SK-N-SH (cell line): ENCODE measurements at regions not wholly inside any gene's neighbourhood (a gene's known extent, or its start where the extent isn't known, plus 50 kb on each side); places are given as distances from the start of the nearest gene placed in this dataset.

Experiments used
- CTCF ChIA-PET: fragments of 300-600, 350-600 bp; formaldehyde crosslinking; extraction: SDS; loops from one replicate; lab custom pipeline; 2021; lab: Yijun Ruan, JAX
- POLR2A ChIA-PET: fragments of 350-600 bp; sonication (Branson Sonifier 250); formaldehyde crosslinking; extraction: SDS; loops from one replicate; lab custom pipeline; 2020; ENCODE audit warnings: antibody characterized with exemption, inconsistent platforms; lab: Yijun Ruan, JAX
- DNase-seq: peaks from one replicate; pipeline ENCODE4 v3.0.0; 2012
- H2AFZ ChIP-seq: fragments of 200-600 bp; sonication (generic); 2 replicates; pipeline ENCODE4 v1.8.1; 2016; ENCODE audit warnings: antibody characterized with exemption, mild to moderate bottlenecking, low read depth
- H3F3A ChIP-seq: fragments of 200-600 bp; sonication (generic); replicated peaks from 2 replicates; pipeline ENCODE3; 2016; ENCODE audit warnings: antibody characterized with exemption, mild to moderate bottlenecking; ENCODE audit not compliant: insufficient read depth
- H3K27ac ChIP-seq, 2 experiments: fragments of 200-500 bp in 1 of 2; fragments of 200-600 bp in 1 of 2; sonication (Bioruptor generic) in 1 of 2; sonication (generic), shearing (Covaris generic) in 1 of 2; 2 replicates each; pipeline versions ENCODE4 v1.5.1 to v1.6.1; 2014 to 2016; ENCODE audit warnings: low read depth in 2 of 2, inconsistent platforms in 1 of 2, low read length in 1 of 2, mild to moderate bottlenecking in 1 of 2, mixed read lengths in 1 of 2
- H3K27me3 ChIP-seq: fragments of 200-600 bp; sonication (generic), shearing (Covaris generic); 2 replicates; pipeline ENCODE4 v1.6.1; 2016; ENCODE audit warnings: mixed run types; ENCODE audit not compliant: insufficient read depth
- H3K36me3 ChIP-seq, 2 experiments: fragments of 200-500 bp in 1 of 2; fragments of 200-600 bp in 1 of 2; sonication (Bioruptor generic) in 1 of 2; sonication (generic) in 1 of 2; replicated peaks in 1 of 2; 2 replicates each; pipeline versions ENCODE3 to v1.5.1; 2014 to 2016; ENCODE audit warnings: low read length in 1 of 2, mild to moderate bottlenecking in 1 of 2; ENCODE audit not compliant: insufficient read depth in 2 of 2, control insufficient read depth in 1 of 2
- H3K4me1 ChIP-seq, 2 experiments: fragments of 200-500 bp in 1 of 2; fragments of 200-600 bp in 1 of 2; sonication (Bioruptor generic) in 1 of 2; sonication (generic), shearing (Covaris generic) in 1 of 2; 2 replicates each; pipeline versions ENCODE4 v1.5.1 to v1.6.1; 2014 to 2016; ENCODE audit warnings: low read depth in 1 of 2, low read length in 1 of 2, mixed run types in 1 of 2; ENCODE audit not compliant: insufficient read depth in 2 of 2, control insufficient read depth in 1 of 2
- H3K4me2 ChIP-seq: fragments of 200-600 bp; sonication (generic), shearing (Covaris generic); 2 replicates; pipeline ENCODE4 v1.6.1; 2017; ENCODE audit warnings: mixed run types
- H3K4me3 ChIP-seq, 2 experiments: fragments of 200-500 bp in 1 of 2; fragments of 200-600 bp in 1 of 2; sonication (Bioruptor generic) in 1 of 2; sonication (generic), shearing (Covaris generic) in 1 of 2; 2 replicates each; pipeline versions ENCODE4 v1.5.1 to v1.8.1; 2014 to 2016; ENCODE audit warnings: low read depth in 2 of 2, inconsistent platforms in 1 of 2, low read length in 1 of 2, mild to moderate bottlenecking in 1 of 2, mixed read lengths in 1 of 2, moderate library complexity in 1 of 2
- H3K79me2 ChIP-seq: fragments of 200-600 bp; sonication (generic); 2 replicates; pipeline ENCODE4 v1.8.1; 2017; ENCODE audit warnings: mild to moderate bottlenecking; ENCODE audit not compliant: insufficient read depth
- H3K9ac ChIP-seq: fragments of 200-600 bp; sonication (generic); 2 replicates; pipeline ENCODE4 v1.6.1; 2017; ENCODE audit warnings: mixed run types
- H3K9me2 ChIP-seq: fragments of 200-600 bp; sonication (generic); 2 replicates; pipeline ENCODE4 v1.6.1; 2017; ENCODE audit warnings: mixed run types
- H3K9me3 ChIP-seq: fragments of 200-600 bp; sonication (generic); 2 replicates; pipeline ENCODE4 v1.6.1; 2017; ENCODE audit warnings: mixed run types, mild to moderate bottlenecking, moderate library complexity
- H4K20me1 ChIP-seq: fragments of 200-600 bp; sonication (generic); 2 replicates; pipeline ENCODE4 v1.6.1; 2017; ENCODE audit warnings: mild to moderate bottlenecking, mixed run types; ENCODE audit not compliant: insufficient read depth
- EP300 ChIP-seq, 2 experiments: IDR thresholded peaks; 2 replicates each; pipeline versions ENCODE4 v1.4.0 to v1.6.1; 2012; ENCODE audit warnings: borderline replicate concordance in 1 of 2, low read depth in 1 of 2, low read length in 1 of 2
- FOSL2 ChIP-seq: IDR thresholded peaks from 2 replicates; pipeline ENCODE4 v1.4.0; 2012; ENCODE audit warnings: low read depth, mild to moderate bottlenecking, moderate library complexity, borderline replicate concordance
- FOXM1 ChIP-seq: IDR thresholded peaks from 2 replicates; pipeline ENCODE4 v1.4.0; 2012; ENCODE audit warnings: low read depth, mild to moderate bottlenecking
- MEF2A ChIP-seq: IDR thresholded peaks from 2 replicates; pipeline ENCODE4 v1.4.0; 2012; ENCODE audit warnings: low read depth, borderline replicate concordance
- POLR2AphosphoS5 ChIP-seq: IDR thresholded peaks from 2 replicates; pipeline ENCODE4 v1.6.1; 2012; ENCODE audit warnings: low read depth, low read length
- RFX5 ChIP-seq: IDR thresholded peaks from 2 replicates; pipeline ENCODE4 v1.6.1; 2012; ENCODE audit warnings: mild to moderate bottlenecking, improper control_type of control experiment, low read length
- SIN3A ChIP-seq: IDR thresholded peaks from 2 replicates; pipeline ENCODE4 v1.6.1; 2012; ENCODE audit warnings: low read depth, mild to moderate bottlenecking, low read length, moderate library complexity, borderline replicate concordance
- TAF1 ChIP-seq: IDR thresholded peaks from 2 replicates; pipeline ENCODE4 v1.6.1; 2012; ENCODE audit warnings: low read depth, mild to moderate bottlenecking, low read length, moderate library complexity, borderline replicate concordance
- TEAD4 ChIP-seq: IDR thresholded peaks from 2 replicates; pipeline ENCODE4 v1.4.0; 2012; ENCODE audit warnings: mild to moderate bottlenecking, borderline replicate concordance; ENCODE audit not compliant: insufficient read depth
- YY1 ChIP-seq: IDR thresholded peaks from 2 replicates; pipeline ENCODE4 v1.4.0; 2012; ENCODE audit warnings: low read depth, mild to moderate bottlenecking
- WGBS: methylation state at CpG from one replicate; pipeline ENCODE4 v1.1.6; 2017; ENCODE audit warnings: low lambda C conversion rate; 5-methylcytosine and 5-hydroxymethylcytosine counted together
- TF ChIP-seq, protein P1 (sequence below): IDR thresholded peaks from 2 replicates; pipeline ENCODE4 v1.4.0; 2012; ENCODE audit warnings: low read depth, borderline replicate concordance
- TF ChIP-seq, protein P2 (sequence below): fragments of 150-350 bp; IDR thresholded peaks from 2 replicates; pipeline ENCODE4 v1.6.1; 2016; ENCODE audit warnings: mild to moderate bottlenecking, low read depth, low read length
- TF ChIP-seq, protein P3 (sequence below): fragments of 200-600 bp; sonication (generic); IDR thresholded peaks from 2 replicates; pipeline ENCODE4 v1.6.1; 2017; ENCODE audit warnings: antibody characterized with exemption, mild to moderate bottlenecking, moderate library complexity
- TF ChIP-seq, protein P4 (sequence below): IDR thresholded peaks from 2 replicates; pipeline ENCODE4; 2012
- TF ChIP-seq, protein P5 (sequence below): IDR thresholded peaks from 2 replicates; pipeline ENCODE4 v1.4.0; 2012; ENCODE audit warnings: low read depth, borderline replicate concordance
- TF ChIP-seq, protein P6 (sequence below): fragments of 150-350 bp; IDR thresholded peaks from 2 replicates; pipeline ENCODE4 v1.6.1; 2017; ENCODE audit warnings: antibody characterized with exemption, low read length, low read depth, borderline replicate concordance

DNA sequence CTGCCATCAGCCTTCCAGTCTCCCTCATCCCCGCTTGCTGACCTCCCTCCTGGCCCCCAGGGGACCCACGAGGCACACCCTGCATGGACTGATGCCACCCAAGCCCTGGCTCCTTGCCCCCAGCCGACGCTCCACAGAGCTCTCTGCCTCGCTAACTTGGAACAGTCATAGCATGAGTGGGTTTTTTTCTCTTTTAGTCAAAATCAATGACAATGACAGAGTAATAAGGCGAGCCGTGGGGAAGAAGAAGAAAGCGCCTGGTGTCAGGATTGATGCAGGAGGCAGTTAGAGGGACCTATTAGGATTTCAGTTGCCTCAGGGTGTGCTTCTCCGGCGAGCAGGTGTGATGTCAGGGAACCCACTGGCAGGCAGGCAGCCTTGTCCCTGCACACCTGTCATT, 176.3 kb upstream of the TNRC6C start:
- peaks cover 17 to 50% of the 10 kb centered on the region in 2 experiments for H3K4me1 ChIP-seq
- H3K9ac ChIP-seq = no peak overlapping the region
- no peak overlapping the region for H3K4me3 ChIP-seq
- no peaks in the 10 kb centered on the region for H3K36me3 ChIP-seq
- no peaks in the 10 kb centered on the region for H4K20me1 ChIP-seq
- ChIA-PET CTCF (interaction anchor here (0.6 to 1.0 kb wide), 2 partner anchors 94 to 177 kb away, joined by 3 to 4 read pairs; no protein-coding TSS in a partner anchor), POLR2A (interaction anchor here (1.4 kb wide), 1 partner anchor 176 kb away, joined by 4 read pairs; the partner anchor contains the start of gene TNRC6C)
- H3K9me3 ChIP-seq = no peaks in the 10 kb centered on the region
- no peaks in the 10 kb centered on the region for H3K79me2 ChIP-seq
- H3K27me3 ChIP-seq = peaks cover 23% of the 10 kb centered on the region
- TF ChIP-seq TAF1 (no peak), MEF2A (no peak), POLR2AphosphoS5 (no peak), SIN3A (no peak), FOXM1 (no peak), YY1 (no peak), TEAD4 (no peak), RFX5 (no peak), FOSL2 (no peak), EP300 (IDR thresholded peaks at IDR 0.05; ENCODE audit: borderline replicate concordance in 1 of 2, low read depth in 1 of 2, low read length in 1 of 2) (no peak)
- TF ChIP-seq, protein P1, sequence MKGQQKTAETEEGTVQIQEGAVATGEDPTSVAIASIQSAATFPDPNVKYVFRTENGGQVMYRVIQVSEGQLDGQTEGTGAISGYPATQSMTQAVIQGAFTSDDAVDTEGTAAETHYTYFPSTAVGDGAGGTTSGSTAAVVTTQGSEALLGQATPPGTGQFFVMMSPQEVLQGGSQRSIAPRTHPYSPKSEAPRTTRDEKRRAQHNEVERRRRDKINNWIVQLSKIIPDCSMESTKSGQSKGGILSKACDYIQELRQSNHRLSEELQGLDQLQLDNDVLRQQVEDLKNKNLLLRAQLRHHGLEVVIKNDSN = no peak
- TF ChIP-seq, protein P2, sequence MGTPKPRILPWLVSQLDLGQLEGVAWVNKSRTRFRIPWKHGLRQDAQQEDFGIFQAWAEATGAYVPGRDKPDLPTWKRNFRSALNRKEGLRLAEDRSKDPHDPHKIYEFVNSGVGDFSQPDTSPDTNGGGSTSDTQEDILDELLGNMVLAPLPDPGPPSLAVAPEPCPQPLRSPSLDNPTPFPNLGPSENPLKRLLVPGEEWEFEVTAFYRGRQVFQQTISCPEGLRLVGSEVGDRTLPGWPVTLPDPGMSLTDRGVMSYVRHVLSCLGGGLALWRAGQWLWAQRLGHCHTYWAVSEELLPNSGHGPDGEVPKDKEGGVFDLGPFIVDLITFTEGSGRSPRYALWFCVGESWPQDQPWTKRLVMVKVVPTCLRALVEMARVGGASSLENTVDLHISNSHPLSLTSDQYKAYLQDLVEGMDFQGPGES = no peak
- TF ChIP-seq, protein P3, sequence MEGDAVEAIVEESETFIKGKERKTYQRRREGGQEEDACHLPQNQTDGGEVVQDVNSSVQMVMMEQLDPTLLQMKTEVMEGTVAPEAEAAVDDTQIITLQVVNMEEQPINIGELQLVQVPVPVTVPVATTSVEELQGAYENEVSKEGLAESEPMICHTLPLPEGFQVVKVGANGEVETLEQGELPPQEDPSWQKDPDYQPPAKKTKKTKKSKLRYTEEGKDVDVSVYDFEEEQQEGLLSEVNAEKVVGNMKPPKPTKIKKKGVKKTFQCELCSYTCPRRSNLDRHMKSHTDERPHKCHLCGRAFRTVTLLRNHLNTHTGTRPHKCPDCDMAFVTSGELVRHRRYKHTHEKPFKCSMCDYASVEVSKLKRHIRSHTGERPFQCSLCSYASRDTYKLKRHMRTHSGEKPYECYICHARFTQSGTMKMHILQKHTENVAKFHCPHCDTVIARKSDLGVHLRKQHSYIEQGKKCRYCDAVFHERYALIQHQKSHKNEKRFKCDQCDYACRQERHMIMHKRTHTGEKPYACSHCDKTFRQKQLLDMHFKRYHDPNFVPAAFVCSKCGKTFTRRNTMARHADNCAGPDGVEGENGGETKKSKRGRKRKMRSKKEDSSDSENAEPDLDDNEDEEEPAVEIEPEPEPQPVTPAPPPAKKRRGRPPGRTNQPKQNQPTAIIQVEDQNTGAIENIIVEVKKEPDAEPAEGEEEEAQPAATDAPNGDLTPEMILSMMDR = no peak
- TF ChIP-seq, protein P4, sequence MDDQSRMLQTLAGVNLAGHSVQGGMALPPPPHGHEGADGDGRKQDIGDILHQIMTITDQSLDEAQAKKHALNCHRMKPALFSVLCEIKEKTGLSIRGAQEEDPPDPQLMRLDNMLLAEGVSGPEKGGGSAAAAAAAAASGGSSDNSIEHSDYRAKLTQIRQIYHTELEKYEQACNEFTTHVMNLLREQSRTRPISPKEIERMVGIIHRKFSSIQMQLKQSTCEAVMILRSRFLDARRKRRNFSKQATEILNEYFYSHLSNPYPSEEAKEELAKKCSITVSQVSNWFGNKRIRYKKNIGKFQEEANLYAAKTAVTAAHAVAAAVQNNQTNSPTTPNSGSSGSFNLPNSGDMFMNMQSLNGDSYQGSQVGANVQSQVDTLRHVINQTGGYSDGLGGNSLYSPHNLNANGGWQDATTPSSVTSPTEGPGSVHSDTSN = no peak
- TF ChIP-seq, protein P5, sequence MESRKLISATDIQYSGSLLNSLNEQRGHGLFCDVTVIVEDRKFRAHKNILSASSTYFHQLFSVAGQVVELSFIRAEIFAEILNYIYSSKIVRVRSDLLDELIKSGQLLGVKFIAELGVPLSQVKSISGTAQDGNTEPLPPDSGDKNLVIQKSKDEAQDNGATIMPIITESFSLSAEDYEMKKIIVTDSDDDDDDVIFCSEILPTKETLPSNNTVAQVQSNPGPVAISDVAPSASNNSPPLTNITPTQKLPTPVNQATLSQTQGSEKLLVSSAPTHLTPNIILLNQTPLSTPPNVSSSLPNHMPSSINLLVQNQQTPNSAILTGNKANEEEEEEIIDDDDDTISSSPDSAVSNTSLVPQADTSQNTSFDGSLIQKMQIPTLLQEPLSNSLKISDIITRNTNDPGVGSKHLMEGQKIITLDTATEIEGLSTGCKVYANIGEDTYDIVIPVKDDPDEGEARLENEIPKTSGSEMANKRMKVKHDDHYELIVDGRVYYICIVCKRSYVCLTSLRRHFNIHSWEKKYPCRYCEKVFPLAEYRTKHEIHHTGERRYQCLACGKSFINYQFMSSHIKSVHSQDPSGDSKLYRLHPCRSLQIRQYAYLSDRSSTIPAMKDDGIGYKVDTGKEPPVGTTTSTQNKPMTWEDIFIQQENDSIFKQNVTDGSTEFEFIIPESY = no peak
- TF ChIP-seq, protein P6, sequence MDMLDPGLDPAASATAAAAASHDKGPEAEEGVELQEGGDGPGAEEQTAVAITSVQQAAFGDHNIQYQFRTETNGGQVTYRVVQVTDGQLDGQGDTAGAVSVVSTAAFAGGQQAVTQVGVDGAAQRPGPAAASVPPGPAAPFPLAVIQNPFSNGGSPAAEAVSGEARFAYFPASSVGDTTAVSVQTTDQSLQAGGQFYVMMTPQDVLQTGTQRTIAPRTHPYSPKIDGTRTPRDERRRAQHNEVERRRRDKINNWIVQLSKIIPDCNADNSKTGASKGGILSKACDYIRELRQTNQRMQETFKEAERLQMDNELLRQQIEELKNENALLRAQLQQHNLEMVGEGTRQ = no peak
- H2AFZ ChIP-seq = no peak overlapping the region
- no peak overlapping the region for H3K4me2 ChIP-seq
- no peak overlapping the region for H3K27ac ChIP-seq
- DNase-seq = no peak
- H3K9me2 ChIP-seq = no peaks in the 10 kb centered on the region
- H3F3A ChIP-seq = no peaks in the 10 kb centered on the region
- WGBS = 84% methylated on average over 10 of the region's 10 CpGs
